ENCODE measurements at regions not wholly inside any gene's neighbourhood (a gene's known extent, or its start where the extent isn't known, plus 50 kb on each side); places are given as distances from the start of the nearest gene placed in this dataset.
A peak's percentile ranks its signal among the peaks of the same experiment; 100 is the strongest.
"Not testable (repeated sequence)": the region's sequence is repeated elsewhere in the genome, so short reads cannot be mapped to it uniquely, and the experiment has no call there.

DNA sequence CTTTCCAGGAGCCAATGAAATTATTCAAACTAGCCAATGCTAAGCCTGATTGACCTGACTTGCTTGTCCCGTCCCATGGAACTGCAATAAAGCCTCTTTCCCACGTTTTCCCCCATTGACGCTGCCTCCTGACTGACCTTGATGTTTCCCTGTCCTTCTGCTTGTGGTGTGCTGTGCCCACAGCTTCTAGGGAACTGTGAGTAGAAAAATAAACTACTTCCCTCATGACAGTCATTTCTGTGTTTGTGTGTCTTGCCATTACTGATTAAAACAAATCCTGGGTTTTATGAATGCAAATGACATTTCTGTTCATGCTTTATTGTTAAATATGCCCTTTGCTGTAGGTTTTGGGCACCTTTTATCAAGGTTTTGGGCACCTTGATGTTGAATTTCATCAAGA, 91.3 kb upstream of the ABI1 start:
- intact Hi-C loops (cut with DNase I, micrococcal nuclease), result no loop called here
- DNase-seq (no peak), ATAC-seq (no peak)

GRCh38 chr10:26951650-26952049, 90.9 kb upstream of the ABI1 start:
- DNase-seq (no peak), ATAC-seq (no peak)
- intact Hi-C loops (cut with DNase I, micrococcal nuclease), result no loop called here

GRCh38 chr10:26950934-26951333, 90.2 kb upstream of the ABI1 start:
- ATAC-seq, result no peak
- intact Hi-C loops (cut with DNase I, micrococcal nuclease), result no loop called here
- DNase-seq, result no peak

DNA sequence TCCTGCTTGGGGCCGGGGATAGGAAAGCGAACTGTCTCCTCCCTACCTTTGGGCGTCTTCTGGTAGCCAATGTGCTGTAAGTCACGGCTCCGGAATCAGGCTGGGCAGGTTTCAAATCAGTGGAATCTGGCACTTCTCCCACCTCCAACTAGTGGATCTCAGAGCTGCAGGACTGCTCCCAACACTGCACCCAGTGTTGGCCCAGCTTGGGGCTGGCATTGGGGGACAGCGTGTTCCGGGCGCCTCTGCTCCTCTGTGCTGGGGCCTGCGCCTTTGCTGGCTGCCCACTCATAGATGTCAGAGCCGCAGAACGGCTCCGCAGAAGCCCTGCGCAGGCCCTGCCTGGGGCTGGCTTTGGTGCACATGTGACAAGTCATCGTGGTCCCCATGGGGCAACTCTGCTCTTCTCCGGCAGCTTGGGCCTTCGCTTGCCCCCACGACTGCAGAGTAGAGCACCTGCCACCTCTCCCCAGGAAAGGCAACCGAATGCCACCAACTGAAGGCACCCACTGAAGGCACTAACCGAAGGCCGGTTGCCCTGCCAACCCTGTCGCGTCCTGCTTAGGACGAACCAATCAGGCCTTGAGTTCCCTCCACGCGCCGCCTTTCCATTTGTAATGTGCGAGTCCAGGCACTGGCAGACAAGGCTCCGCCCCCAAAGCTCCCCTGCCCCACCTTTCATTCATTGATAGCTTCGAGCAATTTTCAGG, 85.5 kb upstream of the ABI1 start:
- no peak for ATAC-seq
- no peak for DNase-seq
- intact Hi-C loops (cut with DNase I, micrococcal nuclease), result no loop called here

DNA sequence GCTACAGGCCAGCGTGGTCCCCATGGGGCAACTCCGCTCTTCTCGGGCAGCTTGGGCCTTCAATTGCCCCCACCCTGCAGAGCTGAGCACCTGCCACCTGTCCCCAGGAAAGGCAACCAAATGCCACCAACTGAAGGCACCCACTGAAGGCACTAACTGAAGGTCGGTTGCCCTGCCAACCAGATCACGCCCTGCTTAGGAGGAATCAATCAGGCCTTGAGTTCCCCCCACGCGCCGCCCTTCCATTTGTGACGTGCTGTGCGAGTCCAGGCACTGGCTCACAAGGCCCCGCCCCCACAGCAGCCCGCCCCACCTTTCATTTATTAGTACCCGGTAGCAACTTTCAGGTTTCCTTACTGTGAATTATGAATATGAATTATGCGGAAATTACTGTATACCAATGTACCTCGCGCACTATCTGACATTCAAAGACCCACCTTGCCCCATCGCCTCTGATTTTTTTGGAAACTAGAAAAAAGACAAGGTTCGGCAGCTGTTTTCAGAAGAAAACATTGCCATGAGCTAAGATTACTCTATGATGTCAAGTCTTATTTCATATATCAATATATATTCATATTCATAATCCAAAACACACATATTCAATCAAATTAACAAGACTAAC, 83.6 kb upstream of the ABI1 start:
- intact Hi-C loops (cut with DNase I, micrococcal nuclease), result no loop called here
- DNase-seq, result no peak
- ATAC-seq, result no peak

- DNase-seq (no peak), ATAC-seq (no peak)
- intact Hi-C loops (cut with DNase I, micrococcal nuclease), result no loop called here
Measured at GRCh38 chr10:26939962-26940354, 79.2 kb upstream of the ABI1 start.

DNA sequence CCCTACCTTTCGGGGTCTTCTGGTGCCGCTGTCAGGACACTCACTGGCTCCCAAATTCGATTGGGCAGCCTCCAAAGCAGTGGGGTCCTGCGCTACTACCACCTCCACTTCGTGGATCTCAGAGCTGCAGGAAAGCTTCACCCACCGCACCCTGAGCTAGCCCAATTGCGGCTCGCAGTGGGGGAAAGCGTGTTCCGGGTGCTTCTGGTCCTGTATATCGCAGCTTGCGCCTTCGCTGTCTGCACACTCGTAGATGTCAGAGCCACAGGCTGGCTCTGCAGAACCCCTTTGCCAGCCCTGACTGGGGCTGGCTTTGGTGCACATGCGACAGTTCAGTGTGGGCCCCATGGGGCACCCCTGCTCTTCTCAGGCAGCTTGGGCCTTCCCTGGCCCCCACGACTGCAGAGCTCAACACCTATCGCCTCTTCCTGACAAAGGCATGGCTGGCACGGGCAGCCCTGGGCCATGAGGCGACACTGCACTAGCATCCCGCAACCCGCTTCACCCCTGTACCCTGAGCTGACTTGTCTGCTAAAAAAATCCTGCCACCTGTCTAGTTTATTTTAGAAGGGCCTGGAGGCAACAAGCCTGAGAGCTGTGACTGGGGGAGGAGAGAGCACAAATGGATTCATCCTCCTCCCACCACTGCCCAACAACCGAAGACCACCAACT, 78.7 kb upstream of the ABI1 start:
- ATAC-seq (no peak), DNase-seq (no peak)
- intact Hi-C loops (cut with DNase I, micrococcal nuclease), result no loop called here

- DNase-seq (no peak), ATAC-seq (no peak)
- intact Hi-C loops (cut with DNase I, micrococcal nuclease), result no loop called here
Measured at GRCh38 chr10:26938578-26938977, 77.8 kb upstream of the ABI1 start.

GRCh38 chr10:26937371-26937770, 76.6 kb upstream of the ABI1 start:
- DNase-seq, result no peak
- intact Hi-C loops (cut with DNase I, micrococcal nuclease), result no loop called here
- no peak for ATAC-seq

GRCh38 chr10:26934190-26934589, 73.4 kb upstream of the ABI1 start:
- ATAC-seq; DNase-seq; intact Hi-C loops (cut with DNase I, micrococcal nuclease): not testable (repeated sequence)

- no peak for DNase-seq
- intact Hi-C loops (cut with DNase I, micrococcal nuclease), result no loop called here
- no peak for ATAC-seq
Measured at GRCh38 chr10:26932576-26932975, 71.8 kb upstream of the ABI1 start.

GRCh38 chr10:26931223-26931622, 70.5 kb upstream of the ABI1 start:
- intact Hi-C loops (cut with DNase I, micrococcal nuclease), result no loop called here
- peak; percentile 51 to 66 for DNase-seq

DNA sequence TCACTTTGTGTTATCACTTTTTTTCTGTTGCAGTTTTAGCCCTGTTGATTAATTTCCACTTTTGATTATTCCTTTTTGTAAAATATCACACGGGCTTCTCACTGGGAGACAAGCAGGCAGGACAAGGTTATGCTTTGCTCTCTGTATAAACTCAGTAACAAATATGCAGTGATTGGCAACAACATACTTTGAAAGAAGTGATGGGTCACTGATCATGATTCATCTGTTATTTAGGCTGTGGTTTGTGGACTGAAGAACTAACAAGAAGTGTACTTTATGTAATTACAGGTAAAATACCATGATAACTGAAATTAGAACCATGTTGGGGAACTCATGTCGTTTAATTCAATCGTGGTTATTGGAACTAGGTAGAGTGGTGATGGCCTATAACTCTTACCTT, 62.1 kb upstream of the ABI1 start:
- DNase-seq; intact Hi-C loops (cut with DNase I, micrococcal nuclease); ATAC-seq: not testable (repeated sequence)

More at GRCh38 chr10:26931223-26931622, 70.5 kb upstream of the ABI1 start:
- peak; percentile 98 for ATAC-seq

DNA sequence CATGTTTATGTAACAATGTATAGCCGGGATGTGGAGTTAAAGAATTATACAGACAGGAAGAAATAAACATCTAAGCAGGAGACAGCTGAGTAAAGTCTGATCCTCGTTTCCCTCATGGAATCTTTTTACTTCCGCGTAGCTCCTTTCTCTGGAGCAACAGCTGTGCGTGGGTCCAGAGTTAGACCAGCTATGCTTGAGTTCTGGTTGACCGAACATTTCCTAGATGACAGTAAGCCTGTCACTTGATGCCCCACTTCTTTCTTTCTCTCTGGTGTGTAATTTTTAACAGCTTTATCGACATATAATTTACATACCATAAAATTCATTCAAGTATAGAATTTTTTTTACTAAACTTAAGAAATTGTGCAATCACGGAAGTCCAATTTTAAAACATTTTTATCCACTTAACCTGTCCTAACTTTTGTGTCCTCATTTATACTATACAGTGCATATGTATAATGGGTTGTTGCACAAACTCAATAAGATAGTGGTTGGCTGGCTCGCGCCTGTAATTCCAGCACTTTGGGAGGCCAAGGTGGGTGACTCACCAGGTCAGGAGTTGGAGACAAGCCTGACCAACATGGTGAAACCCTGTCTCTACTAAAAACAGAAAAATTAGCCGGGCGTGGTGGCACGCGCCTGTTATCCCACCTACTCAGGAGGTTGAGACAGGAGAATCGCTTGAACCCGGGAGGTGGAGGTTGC, 58.5 kb upstream of the ABI1 start:
- ATAC-seq; intact Hi-C loops (cut with DNase I, micrococcal nuclease); DNase-seq: not testable (repeated sequence)

DNA sequence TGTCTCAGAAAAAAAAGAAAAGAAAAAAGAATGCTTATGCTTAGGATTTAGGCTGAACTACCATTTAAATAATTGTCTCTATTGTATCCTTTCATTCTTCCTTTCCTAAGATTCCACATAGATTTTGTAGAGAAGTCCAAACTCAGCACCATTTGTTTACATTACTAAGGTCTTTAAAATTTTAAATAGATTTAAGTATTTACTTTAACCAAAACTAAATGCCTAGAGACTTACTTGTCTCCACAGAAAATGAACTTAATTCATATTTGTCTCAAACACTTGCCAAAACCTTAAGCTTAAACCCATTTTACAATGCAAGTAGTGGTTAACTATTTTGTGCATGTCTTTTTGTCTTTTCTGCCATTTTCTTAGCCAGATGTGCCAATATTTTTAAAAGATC, 54.1 kb upstream of the ABI1 start:
- DNase-seq (no peak), ATAC-seq (no peak)
- intact Hi-C loops (cut with DNase I, micrococcal nuclease), result no loop called here

- ATAC-seq, result no peak
- DNase-seq, result no peak
- intact Hi-C loops (cut with DNase I, micrococcal nuclease), result no loop called here
Measured at GRCh38 chr10:26911811-26912461, 51.2 kb upstream of the ABI1 start.

Measured in left colon (tissue), 2 donors.